Smooth muscle cell (in vitro differentiated cells): ENCODE measurements at regions not wholly inside any gene's neighbourhood (a gene's known extent, or its start where the extent isn't known, plus 50 kb on each side); places are given as distances from the start of the nearest gene placed in this dataset.

Experiments used
- DNase-seq: peaks from one replicate; lab custom pipeline; 2025; ENCODE audit not compliant: unreplicated experiment; lab: John Stamatoyannopoulos, UW
- H2AFZ ChIP-seq: fragments of 200-600 bp; sonication (generic); 2 replicates; pipeline ENCODE4 v1.6.0; 2016; ENCODE audit warnings: antibody characterized with exemption, low read depth, mild to moderate bottlenecking
- H3F3A ChIP-seq: fragments of 200-600 bp; sonication (generic); 2 replicates; pipeline ENCODE4 v1.6.0; 2017; ENCODE audit warnings: antibody characterized with exemption, low read depth
- H3K27ac ChIP-seq: fragments of 200-600 bp; sonication (generic); 2 replicates; pipeline ENCODE4 v1.5.1; 2016; ENCODE audit warnings: low read depth, mild to moderate bottlenecking
- H3K27me3 ChIP-seq: fragments of 200-600 bp; sonication (generic); 2 replicates; pipeline ENCODE4 v1.6.1; 2016; ENCODE audit warnings: low read depth, mild to moderate bottlenecking
- H3K36me3 ChIP-seq: fragments of 200-600 bp; sonication (generic); 2 replicates; pipeline ENCODE4 v1.5.1; 2016; ENCODE audit warnings: low read depth
- H3K4me1 ChIP-seq: fragments of 200-600 bp; sonication (generic); 2 replicates; pipeline ENCODE4 v1.5.1; 2016; ENCODE audit warnings: low read depth
- H3K4me2 ChIP-seq: fragments of 200-600 bp; sonication (generic); 2 replicates; pipeline ENCODE4 v1.6.0; 2016; ENCODE audit warnings: mild to moderate bottlenecking
- H3K4me3 ChIP-seq: fragments of 200-600 bp; sonication (generic); 2 replicates; pipeline ENCODE4 v1.5.1; 2016; ENCODE audit warnings: mild to moderate bottlenecking
- H3K79me2 ChIP-seq: fragments of 200-600 bp; sonication (generic); 2 replicates; pipeline ENCODE4 v1.6.0; 2016; ENCODE audit warnings: low read depth, mild to moderate bottlenecking
- H3K9ac ChIP-seq: fragments of 200-600 bp; sonication (generic); 2 replicates; pipeline ENCODE4 v1.6.0; 2016; ENCODE audit warnings: low read depth
- H3K9me3 ChIP-seq: fragments of 200-600 bp; sonication (generic); replicated peaks from 2 replicates; pipeline ENCODE4 v1.5.1; 2016; ENCODE audit warnings: low read depth
- H4K20me1 ChIP-seq: fragments of 200-600 bp; sonication (generic); 2 replicates; pipeline ENCODE4 v1.6.0; 2016; ENCODE audit warnings: low read depth
- WGBS: methylation state at CpG from one replicate; pipeline ENCODE4 v1.1.7; 2016; ENCODE audit warnings: low lambda C conversion rate; 5-methylcytosine and 5-hydroxymethylcytosine counted together
- TF ChIP-seq, protein P1 (sequence below): fragments of 200-600 bp; sonication (generic); IDR thresholded peaks from 2 replicates; pipeline ENCODE4 v1.5.1; 2017; ENCODE audit warnings: borderline replicate concordance, mild to moderate bottlenecking, antibody characterized with exemption; ENCODE audit not compliant: insufficient read depth, poor library complexity, severe bottlenecking

DNA sequence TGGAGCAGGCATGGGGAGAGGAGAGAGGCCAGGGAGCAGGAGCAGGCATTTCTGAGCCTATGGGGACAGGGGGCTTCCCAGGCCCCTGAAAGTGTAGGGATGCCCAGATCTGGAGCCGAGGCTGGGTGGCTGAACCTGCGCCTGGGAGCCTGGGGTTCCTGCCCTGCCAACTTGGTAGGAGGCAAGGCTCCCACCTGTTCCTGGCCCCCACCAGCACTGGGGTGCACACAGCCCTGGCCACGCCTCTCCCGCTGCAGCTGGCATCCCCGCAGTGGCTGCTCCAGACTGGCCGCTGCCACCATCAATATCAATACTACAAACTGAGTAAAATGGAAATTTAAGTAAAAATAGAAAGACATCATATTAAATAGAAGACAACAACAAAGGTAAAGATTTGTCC, 684.9 kb upstream of the MAP3K7 start:
- Histone ChIP-seq H4K20me1 (no peaks in the 10 kb centered on the region), H3F3A (no peaks in the 10 kb centered on the region), H3K4me2 (no peak overlapping the region), H3K4me3 (no peak overlapping the region), H3K27ac (no peak overlapping the region), H3K79me2 (no peaks in the 10 kb centered on the region), H2AFZ (no peak overlapping the region), H3K9me3 (no peaks in the 10 kb centered on the region), H3K4me1 (peaks cover 13% of the 10 kb centered on the region), H3K9ac (no peak overlapping the region), H3K27me3 (no peaks in the 10 kb centered on the region), H3K36me3 (no peaks in the 10 kb centered on the region)
- no peak for DNase-seq
- 95% methylated on average over 6 of the region's 6 CpGs for WGBS
- TF ChIP-seq, protein P1, sequence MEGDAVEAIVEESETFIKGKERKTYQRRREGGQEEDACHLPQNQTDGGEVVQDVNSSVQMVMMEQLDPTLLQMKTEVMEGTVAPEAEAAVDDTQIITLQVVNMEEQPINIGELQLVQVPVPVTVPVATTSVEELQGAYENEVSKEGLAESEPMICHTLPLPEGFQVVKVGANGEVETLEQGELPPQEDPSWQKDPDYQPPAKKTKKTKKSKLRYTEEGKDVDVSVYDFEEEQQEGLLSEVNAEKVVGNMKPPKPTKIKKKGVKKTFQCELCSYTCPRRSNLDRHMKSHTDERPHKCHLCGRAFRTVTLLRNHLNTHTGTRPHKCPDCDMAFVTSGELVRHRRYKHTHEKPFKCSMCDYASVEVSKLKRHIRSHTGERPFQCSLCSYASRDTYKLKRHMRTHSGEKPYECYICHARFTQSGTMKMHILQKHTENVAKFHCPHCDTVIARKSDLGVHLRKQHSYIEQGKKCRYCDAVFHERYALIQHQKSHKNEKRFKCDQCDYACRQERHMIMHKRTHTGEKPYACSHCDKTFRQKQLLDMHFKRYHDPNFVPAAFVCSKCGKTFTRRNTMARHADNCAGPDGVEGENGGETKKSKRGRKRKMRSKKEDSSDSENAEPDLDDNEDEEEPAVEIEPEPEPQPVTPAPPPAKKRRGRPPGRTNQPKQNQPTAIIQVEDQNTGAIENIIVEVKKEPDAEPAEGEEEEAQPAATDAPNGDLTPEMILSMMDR = no peak

DNA sequence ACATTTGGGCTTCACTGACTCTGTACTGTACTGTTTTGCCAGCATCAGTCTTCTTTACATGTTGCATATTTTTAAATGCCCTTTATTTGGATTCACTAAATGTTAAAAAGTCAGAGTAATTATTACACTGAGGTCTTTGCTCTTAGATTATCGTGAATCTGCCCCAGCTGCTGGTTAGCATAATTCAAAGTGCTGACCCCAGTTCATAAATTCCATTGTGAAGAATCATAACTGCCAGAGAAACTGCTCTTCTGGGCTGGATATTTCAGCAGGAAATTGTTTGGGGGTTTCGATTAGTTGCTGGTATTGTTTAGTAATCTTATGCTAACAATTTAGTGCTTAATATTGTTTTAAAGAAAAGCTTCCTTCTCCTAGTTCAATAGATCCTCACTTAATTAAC, 682.1 kb upstream of the MAP3K7 start:
- 61% methylated on average over 2 of the region's 2 CpGs for whole genome bisulfite sequencing
- no peak overlapping the region for H3K4me2 ChIP-seq
- DNase-seq = no peak
- no peaks in the 10 kb centered on the region for H3K79me2 ChIP-seq
- H3K27me3 ChIP-seq = no peaks in the 10 kb centered on the region
- H3K27ac ChIP-seq = no peak overlapping the region
- no peaks in the 10 kb centered on the region for H4K20me1 ChIP-seq
- H3K4me3 ChIP-seq = no peak overlapping the region
- H3K36me3 ChIP-seq = no peaks in the 10 kb centered on the region
- H3K9ac ChIP-seq = no peak overlapping the region
- H3F3A ChIP-seq = no peaks in the 10 kb centered on the region
- H2AFZ ChIP-seq = no peak overlapping the region
- H3K4me1 ChIP-seq = peaks cover 16% of the 10 kb centered on the region
- no peaks in the 10 kb centered on the region for H3K9me3 ChIP-seq
- TF ChIP-seq, protein P1 = no peak

DNA sequence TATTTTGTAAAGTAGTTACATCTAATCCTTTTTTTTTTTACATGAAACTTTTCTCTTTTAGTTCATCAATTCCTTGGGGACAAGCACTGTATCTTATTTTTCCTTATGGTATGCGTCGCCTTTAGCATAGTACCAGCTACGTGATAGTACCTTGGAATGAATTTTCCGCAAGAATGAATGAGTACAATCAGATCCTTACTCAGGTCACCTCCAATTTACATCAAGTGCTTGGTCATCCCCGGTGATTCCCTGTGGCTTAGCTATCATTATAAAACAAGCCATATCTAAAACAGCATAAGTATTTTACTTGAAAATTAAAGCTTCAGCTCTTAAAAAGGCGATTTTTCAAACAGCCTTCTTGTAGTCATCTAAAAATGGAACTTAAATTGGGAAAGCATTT, 680.4 kb upstream of the MAP3K7 start:
- H3F3A ChIP-seq = no peaks in the 10 kb centered on the region
- H3K27ac ChIP-seq = no peak overlapping the region
- H3K4me1 ChIP-seq = peaks cover 16% of the 10 kb centered on the region
- H2AFZ ChIP-seq = no peak overlapping the region
- H3K27me3 ChIP-seq = no peaks in the 10 kb centered on the region
- H3K9me3 ChIP-seq = no peaks in the 10 kb centered on the region
- TF ChIP-seq, protein P1 = no peak
- no peak for DNase-seq
- no peak overlapping the region for H3K4me3 ChIP-seq
- WGBS = 90% methylated on average over 6 of the region's 6 CpGs
- H3K4me2 ChIP-seq = no peak overlapping the region
- no peaks in the 10 kb centered on the region for H4K20me1 ChIP-seq
- no peaks in the 10 kb centered on the region for H3K79me2 ChIP-seq
- no peak overlapping the region for H3K9ac ChIP-seq
- no peaks in the 10 kb centered on the region for H3K36me3 ChIP-seq

DNA sequence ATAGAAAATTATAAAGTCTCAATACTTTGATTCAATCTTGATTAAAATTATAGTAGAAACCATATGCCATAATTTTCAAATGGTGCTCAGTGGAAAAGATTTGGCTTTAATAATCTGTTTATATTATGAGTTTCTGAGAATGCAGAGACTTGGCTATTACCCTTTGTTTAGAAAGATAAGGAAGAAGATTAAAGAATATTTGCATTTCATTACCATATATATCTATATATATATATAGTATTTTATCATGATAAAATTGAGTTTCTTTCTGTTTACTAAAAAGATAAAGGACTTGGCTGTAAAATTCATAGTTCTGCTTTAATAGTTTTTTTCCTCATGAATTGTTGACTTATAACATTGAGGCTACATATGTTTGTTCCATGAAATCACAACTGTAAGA, 679.3 kb upstream of the MAP3K7 start:
- TF ChIP-seq, protein P1 = no peak
- Histone ChIP-seq H3K9ac (no peak overlapping the region), H3K27ac (no peak overlapping the region), H3K9me3 (no peaks in the 10 kb centered on the region), H3K4me1 (peaks cover 16% of the 10 kb centered on the region), H3F3A (no peaks in the 10 kb centered on the region), H3K27me3 (no peaks in the 10 kb centered on the region), H2AFZ (no peak overlapping the region), H3K4me2 (no peak overlapping the region), H4K20me1 (no peaks in the 10 kb centered on the region), H3K4me3 (no peak overlapping the region), H3K79me2 (no peaks in the 10 kb centered on the region), H3K36me3 (no peaks in the 10 kb centered on the region)
- DNase-seq = no peak
